GM21723 (cell line): ENCODE measurements at regions not wholly inside any gene's neighbourhood (a gene's known extent, or its start where the extent isn't known, plus 50 kb on each side); places are given as distances from the start of the nearest gene placed in this dataset.

Experiments
- ATAC-seq: cut with Tn5 transposase; IDR thresholded peaks from one replicate; pipeline ENCODE4 v1.9.1; 2021; ENCODE audit warnings: mild to moderate bottlenecking, moderate library complexity; ENCODE audit not compliant: unreplicated experiment

DNA sequence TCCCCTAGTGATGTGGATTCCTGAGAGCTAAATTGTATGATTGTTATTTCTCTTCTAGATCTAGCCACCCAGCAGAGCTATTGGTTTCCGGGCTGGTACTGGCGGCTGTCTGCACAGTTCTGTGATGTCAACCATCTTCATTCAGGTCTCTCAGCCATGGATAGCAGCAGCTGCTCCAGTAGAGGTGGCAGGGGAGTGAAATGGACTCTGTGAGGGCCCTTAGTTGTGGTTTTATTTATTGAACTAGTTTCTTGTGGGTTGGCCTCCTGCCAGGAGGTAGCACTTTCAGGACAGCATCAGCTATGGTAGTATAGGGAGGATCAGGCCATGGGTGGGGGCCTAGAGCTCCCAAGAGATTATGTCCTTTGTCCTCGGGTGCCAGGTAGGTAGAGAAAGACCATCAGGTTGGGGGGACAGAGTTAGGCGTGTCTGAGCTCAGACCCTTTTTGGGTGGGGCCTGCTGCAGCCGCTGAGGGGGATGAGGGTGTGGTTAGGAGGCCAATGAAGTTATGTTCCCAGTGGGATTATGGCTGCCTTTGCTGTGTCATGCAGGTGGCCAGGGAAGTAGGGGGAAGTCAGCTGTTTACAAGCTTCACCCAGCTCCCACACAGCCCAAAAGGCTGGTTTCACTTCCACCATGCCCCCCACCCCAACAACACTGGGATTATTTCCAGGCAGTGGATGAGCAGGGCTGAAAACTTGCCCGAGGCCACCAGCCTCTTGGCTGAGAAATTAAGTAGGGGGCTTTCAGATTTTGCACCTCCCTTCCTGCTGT lies 55.1 kb upstream of the RGS4 start:
- no peak for ATAC-seq

DNA sequence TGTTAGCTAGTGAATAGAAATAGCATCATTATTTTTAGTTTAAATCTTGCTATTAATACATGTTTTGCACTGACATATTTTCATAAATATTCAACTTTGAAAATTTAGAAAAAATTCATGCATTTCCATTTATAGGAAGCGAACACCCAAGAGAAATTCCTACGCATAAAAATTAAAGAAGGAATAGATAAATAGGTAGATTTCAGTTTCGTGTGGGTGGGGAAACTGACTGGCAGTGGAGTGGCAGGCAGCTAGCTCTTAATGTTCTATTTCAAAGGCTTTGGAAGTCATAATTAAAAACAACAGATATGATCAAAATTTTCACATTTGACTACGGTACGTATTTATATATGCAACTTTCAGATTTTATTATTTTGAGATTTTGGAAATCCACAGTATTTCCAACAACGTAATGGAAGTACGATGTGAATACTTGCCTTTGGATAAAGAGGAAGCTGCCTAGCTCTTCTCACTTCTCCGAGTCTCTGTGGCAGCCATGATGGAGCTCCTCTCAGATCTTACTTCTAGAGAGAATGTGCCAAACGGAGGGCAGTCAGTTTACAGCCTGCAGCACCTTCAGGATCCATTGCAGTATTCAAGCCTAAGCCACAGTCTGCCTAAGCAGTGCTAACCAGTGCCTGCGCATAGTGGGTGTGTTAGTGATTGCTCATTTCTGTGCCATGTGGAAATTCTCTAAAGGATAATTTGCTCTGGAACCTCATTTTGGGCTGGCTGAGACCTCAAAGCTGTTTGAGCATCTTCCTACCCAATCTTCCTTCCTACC lies 62.9 kb upstream of the RGS4 start:
- no peak for ATAC-seq

DNA sequence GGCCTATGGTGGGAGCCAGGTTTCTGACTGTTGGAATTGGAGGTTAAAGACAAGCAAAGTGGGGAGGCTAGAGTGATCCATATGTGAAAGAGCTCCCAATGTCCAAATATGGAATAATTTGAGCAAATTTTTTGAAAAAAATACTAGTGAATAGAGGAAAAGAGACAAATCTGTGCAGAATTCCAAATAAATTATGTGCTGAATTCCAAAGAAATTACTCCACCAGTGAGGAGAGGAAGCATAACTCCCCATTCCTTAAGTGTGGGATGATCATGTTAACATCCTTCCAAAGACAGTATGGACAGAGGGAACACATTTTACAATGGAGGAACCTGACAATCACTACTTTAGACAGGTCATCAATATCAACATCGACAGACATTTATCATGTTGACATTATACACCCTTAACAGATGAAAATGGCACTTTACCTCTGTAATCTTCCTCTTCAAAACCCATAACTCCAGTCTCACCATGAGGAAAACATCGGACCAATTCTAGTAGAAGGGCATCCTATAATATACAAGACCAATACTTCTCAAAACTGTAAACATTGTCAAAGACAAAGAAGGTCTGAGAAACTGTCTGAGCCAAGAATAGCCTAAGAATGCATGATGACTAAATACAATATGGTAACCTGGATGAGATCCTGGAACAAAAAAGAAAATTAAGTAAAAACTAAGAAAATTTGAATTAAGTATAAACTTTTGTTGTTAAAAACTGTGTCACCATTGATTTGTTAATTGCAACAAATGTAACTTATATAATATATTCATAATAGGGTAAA lies 71.5 kb upstream of the RGS4 start:
- ATAC-seq = no peak

DNA sequence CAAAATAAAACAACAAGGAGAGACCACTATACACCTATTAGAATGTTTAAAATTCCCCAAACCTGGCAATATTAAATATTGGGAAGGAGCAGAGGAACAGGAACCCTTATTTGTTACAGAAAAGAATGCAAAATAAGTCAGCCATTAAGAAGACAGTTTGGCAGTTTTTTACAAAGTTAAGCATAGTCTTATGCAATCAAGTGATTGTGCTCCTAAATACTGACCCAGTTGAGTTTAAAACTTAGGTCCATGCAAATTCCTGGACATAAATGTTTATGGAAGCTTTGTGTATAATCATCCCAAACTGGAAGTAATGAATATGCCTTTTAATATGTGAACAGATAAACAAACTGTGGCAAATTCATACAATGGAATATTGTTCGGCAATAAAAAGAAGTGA lies 72.9 kb upstream of the RGS4 start:
- ATAC-seq = no peak

DNA sequence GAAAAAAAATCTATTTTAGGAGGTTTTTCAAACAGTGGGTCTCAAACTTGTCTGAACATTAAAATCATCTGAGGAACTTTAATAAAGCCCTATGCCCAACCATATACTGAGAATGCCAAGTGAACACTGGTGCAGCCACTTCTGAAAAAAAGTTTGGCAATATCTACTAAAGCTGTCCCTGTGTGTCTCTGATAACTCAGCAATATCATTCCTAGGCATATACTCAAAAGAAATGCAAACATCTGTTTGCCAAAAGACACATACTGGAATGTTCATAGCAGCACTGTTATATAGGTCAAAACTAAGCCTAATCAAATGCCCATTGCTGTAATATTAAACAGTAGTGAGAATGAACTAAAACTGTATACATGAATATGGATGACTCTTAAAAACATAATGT lies 74.2 kb upstream of the RGS4 start:
- ATAC-seq = no peak

DNA sequence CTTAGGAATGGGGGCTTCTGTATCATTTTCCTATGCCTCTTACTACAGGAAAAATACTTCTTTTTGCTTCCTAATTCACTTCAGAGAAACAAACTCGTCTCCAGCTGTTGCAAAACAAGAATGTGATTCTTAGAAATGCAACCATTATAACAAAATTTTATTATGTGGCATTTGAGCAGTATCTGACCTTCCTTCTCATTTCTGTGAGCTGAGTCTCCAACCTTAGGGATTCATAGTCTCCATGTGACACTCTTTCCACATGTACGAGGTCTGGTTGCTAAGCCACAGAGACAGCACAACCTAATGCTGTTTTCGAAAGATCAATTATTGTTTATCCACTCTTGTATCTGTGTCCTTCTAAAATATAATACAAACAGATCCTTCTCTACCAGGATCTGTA lies 75.3 kb upstream of the RGS4 start:
- ATAC-seq = no peak

DNA sequence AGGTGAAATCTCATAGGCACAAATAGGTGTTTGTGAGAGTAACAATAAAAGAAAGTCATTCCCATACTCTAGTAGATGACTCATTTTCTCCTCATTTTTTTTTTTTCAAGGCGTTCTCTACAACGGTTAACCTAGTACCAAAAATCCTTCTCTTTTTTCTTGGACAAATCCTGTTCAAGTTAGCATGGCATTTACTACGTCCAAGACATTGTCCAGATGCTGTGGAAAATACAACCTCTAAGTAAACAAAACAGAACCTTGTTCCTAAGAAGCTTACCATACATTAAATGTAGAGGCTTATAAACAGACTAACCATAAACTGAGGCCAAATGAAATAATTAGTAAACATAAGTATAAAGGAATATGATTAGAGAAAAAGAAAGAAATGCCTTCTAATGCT lies 76.2 kb upstream of the RGS4 start:
- no peak for ATAC-seq

DNA sequence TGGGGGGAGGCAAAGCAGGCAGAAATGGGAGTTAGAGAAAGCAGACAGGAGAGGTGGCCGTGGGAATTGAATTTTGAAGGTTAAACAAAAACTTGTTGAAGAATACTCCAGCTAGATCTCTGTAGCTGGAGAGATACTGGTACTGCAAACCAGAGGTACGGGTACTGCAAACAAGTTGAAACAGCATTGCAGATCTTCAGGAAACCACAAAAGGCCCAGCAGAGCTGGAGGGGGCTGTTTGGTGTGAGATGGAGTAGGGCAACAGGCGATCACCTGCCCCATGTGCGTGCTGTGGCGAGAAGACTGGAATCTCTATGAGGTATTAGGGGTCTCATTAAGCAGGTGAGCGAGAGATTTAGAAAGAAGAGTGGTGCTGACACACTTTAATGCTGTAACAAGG lies 77.7 kb upstream of the RGS4 start:
- ATAC-seq = no peak

DNA sequence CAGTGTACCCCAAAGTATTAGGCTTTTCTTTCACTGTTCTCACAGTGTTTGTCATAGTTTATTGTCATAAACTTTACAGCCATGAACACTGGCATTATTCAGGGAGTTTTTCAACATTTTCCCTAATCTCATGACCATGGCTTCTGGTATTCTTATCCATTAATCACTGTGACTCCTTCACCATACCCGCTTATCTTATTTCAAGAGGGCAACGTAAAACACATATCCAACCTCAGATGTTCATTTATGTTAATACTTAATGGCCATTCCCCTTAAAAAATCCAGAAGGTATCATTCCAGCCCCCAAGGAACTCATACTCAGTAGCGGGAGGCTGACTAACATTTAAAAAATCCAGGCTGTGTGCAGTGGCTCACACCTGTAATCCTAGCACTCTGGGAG lies 78.5 kb upstream of the RGS4 start:
- ATAC-seq = no peak

DNA sequence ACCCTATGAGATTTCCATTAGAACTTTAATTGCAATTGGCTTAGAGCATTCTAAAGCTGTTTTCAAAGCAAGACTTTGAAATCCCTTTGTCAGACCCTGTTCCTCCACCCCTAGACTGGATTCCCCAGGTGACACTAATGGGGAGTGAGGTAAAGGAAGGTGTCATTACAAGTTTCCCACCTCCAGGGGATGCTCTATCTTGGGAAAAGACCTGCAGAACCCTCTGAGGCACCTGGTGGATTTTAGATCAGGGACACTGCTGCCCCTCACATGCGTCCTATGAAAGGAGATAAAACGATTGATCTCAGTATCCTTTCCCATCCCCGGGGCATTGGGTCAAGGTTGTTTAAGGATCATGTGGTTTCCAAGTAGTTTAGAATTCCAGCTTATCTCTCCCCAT lies 80.3 kb upstream of the RGS4 start:
- ATAC-seq = no peak

DNA sequence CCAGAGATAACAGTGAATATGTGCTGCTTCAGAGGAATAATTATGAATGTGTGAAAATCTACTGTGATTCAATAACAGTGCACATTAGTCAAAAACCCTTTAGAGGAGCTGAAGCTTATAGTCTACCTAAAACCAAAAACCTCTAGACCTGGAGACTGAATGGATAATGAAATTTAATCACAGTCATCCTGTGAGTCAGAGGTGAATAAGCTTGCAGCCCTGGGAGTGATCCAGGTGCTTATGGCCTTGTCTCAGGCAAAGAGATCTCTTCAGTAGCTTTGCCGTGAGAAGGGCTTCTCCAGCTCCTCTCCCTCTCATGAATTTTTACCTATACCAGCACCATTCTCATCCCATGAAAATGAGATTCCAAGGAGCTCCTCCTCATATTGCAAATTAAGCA lies 81.3 kb upstream of the RGS4 start:
- ATAC-seq = no peak

DNA sequence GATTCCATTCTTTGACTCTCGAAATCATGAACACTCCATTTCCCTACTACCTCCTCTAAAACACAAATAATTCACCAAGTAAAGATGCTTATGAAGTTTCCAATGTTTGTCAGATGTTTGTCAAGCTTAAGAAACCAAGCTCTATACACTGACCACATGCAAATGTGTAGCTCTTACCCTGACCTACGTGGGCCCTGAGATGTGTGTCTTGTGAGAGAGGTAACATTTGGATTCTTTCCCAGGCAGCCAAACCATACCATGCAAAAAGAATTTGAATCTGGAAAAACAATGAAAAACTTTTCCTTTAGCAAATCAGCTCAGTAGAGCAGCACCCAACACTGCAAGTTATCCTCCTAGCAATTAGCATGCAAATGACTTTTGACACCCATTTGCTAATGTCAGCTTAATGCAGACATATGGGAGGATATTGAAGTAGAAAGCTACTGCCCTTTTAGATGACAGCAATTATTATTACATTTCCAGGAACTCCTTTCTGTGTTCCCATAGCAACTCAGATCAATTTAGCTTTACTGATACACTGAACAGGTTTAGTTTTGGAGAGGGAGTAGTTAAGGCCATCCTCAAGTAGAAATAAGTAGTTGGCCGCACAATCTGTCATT lies 83.2 kb upstream of the RGS4 start:
- ATAC-seq = no peak

DNA sequence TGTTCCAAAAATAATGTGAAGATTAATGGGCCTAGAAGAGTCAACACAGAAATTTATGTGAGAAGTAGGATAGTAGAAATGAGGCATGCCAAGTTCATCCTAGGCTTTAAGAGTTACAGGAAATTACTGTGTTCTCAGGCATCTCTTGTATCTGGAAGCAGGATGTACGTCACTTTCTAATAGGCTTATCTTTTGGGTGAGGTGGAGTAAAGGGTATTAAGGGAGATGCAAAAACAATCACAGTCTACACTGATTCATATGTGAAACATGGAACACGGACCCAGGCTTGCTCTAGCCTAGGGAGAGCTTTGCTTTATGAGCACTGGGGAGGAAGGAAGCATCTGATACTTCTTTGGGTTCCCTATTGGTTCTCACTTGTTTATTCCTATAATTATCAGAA lies 84.5 kb upstream of the RGS4 start:
- ATAC-seq = no peak

DNA sequence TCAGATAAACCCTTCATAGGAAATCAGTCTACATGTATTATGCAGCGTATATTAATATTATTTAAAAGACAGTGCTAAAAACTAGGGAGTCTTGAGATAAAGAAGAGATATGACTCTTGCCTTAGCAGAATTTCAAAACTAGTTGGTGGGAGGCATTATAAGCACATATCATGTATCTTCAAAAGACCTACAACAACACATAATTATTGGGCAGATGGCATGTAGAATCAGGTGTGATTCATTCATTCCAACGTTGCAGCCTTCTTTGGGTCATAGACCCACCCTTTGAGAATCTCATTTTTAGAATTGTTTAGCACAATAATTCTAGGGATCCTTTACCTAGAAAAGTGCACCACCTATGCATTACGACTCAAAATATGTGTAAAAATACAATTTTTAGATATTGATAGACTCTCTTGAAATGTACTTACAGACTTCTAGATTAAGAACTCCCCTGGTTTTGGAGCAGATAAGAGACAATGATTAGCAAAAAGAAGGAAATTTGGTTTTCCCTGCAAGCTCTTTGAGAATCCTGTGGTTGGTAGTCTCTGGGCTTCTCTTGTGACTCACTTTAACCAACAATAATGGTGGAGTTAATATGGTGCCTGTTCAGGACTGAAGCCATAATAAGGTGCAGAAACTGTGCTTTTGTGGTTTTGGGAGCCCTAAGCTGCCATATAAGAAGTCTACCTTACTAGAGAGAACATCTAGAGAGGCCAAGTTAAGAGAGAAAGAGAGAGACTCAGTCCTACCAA lies 85.3 kb upstream of the RGS4 start:
- ATAC-seq = no peak

DNA sequence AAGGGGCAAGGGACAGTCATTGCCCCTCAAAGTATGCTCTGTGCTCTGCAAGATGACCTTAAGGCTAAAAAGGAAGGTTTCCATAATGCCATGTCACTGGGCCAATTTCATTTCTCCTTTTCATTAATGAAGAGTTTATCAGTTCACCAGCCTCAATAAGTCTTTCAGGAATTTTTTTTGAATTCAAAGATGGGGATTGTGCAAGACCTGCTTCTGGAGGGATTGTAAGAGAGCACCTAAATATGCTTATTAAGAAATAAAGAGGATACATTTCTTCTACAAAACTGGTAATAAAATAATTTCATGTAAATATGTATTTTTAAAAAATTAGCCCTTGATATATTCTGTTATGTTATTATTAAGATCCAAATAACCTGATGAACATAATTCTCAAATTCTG lies 86.8 kb upstream of the RGS4 start:
- ATAC-seq = no peak

DNA sequence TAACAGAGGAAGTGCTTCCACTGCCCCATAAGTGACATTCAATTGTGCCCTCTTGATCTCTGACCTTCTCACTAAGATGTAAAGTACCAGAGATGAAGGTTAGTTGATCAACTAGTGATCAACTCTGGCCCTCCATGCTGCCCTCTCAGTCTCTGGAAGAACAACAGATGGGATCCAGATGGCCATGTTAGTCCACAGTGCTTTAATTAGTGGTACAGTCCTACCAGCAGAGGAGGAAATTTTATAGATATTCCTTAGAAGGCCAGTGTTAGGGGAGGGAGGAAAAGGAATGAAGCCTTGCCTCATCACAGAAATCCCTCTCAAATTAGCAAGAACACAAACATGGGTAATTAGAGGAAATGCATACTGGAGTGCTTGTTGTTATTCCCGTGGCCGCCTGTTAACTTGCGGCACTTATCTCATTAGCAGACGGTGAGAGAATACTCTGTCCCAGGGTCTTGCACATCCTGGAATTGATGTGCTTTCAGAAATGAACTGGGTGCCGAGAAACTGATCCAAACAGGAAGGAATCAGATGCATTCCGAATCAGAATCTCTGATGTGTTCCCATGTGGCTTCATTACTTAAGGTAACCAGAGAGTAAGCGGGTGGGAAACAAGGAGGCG lies 91.1 kb upstream of the RGS4 start:
- no peak for ATAC-seq

DNA sequence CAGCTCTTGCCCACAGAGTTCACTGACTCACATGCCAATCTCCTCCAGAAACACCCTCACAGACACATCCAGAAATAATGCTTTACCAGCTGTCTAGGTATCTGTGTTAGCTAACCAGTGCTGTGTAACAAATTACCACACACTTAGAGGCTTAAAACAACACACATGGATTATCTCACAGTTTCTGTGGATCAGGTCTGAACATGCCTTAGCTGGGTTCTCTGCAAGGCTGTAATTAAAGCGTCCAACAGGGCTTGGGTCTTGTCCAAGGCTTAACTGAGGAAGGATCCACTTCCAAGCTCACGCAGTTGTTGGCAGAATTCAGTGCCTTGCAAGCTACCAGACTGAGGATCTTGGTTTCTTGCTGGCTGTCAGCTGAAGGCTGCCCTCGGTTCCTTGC lies 92.5 kb upstream of the RGS4 start:
- ATAC-seq = no peak

DNA sequence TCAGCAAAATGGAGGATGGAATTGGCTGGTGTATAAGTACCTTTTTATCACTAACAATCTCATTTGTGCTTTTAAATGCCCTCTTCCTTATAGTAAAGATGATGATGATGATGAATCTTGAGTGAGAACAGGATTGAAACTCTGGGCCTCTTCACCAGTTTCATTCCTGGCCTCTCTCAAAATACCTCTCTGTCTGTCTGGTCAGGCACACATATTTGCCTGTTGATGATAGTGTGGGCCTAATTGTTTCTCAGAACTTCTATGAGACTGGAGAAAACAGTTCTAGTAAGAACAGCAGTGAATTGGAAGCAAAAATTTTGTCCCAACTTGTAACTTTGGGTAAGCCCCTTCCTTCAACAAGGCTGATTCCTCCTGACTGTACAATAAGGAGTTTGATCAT lies 94.4 kb upstream of the RGS4 start:
- ATAC-seq = no peak

DNA sequence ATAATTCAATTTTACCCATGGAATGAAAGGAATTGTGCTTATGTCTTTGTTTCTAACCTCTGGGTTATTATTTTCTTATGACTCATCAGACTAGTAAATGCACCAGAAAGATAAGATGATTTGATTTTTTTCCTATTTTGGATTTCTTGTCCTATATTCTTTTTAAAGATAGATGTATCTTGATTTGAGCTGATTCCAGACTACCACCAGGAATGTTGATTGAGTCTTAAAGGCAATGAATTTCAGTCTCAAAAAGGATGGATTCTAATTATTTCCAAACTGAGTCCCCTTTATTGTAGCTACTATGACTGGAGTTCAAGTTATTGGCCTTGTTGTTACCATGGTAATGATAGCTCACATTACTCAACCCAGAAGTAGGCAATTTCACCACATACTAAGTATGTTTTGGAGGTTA lies 95.8 kb upstream of the RGS4 start:
- no peak for ATAC-seq

DNA sequence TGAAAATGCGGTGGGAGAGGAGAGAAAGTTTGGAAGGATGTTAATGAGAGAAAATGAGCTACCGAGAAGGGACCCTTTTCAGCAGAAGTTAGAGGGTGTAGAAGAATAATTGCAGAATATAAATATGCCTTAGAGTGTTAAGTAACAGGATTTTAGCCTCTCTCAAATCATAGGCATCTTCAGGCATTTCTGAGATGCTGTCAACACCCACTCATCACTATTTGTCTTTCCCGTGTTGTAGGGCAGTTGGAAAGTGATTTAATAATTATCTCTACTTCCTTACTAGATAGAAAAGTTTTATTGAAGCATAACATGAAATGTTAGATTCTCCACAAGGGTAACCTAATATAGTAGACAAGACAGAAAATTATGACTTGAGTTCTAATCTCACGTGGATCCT lies 96.4 kb upstream of the RGS4 start:
- ATAC-seq = no peak
